ENCODE measurements at regions not wholly inside any gene's neighbourhood (a gene's known extent, or its start where the extent isn't known, plus 50 kb on each side); places are given as distances from the start of the nearest gene placed in this dataset.
A peak's percentile ranks its signal among the peaks of the same experiment; 100 is the strongest.

GRCh38 chr4:147096667-147097604 is 151.3 kb upstream of the TTC29 start:
- in situ Hi-C loops (cut with MboI; ENCODE audit: low pct_ligation_motif_present in 1 of 4, low pct_unique_long_range_greater_than_20kb in 1 of 4, low sequenced_read_pairs in 3 of 4), result loop anchor here in 3 of 4 donors (5.0 to 25.0 kb wide), 3 partner anchors 72 to 760 kb away; no protein-coding TSS in a partner anchor
- intact Hi-C loops (cut with DNase I; ENCODE audit: low total_unique reads), result no loop called here
- no peaks in the 10 kb centered on the region for H3K9me3 ChIP-seq
- TF ChIP-seq CTCF (IDR thresholded peaks at IDR 0.05), result peak; percentile 57 to 74 (median 67)
- no peak for TF ChIP-seq EP300 (IDR thresholded peaks at IDR 0.05; ENCODE audit: low read depth)
- TF ChIP-seq POLR2A (IDR thresholded peaks at IDR 0.05), result no peak
- H3K27me3 ChIP-seq, result peaks cover 5% of the 10 kb centered on the region
- DNase-seq, result no peak
- H3K4me3 ChIP-seq, result no peak overlapping the region
- WGBS, 2 donors (ENCODE audit: low coverage in 1 of 2), result 26% methylated on average over 6 of the region's 6 CpGs
- H3K27ac ChIP-seq, result no peak overlapping the region
- H3K36me3 ChIP-seq, result no peaks in the 10 kb centered on the region
- no peaks in the 10 kb centered on the region for H3K4me1 ChIP-seq

GRCh38 chr4:147101678-147102077 is 156.0 kb upstream of the TTC29 start:
- intact Hi-C loops (cut with DNase I; ENCODE audit: low total_unique reads), result loop anchor here (1.0 kb wide), 1 partner anchor 29 kb away; no protein-coding TSS in a partner anchor
- Histone ChIP-seq H3K27ac (no peak overlapping the region), H3K36me3 (no peaks in the 10 kb centered on the region), H3K4me3 (no peak overlapping the region), H3K27me3 (no peaks in the 10 kb centered on the region), H3K9me3 (no peaks in the 10 kb centered on the region), H3K4me1 (peaks cover 0 to 5% (median 0%) of the 10 kb centered on the region in 4 donors)
- WGBS, 2 donors (ENCODE audit: low coverage in 1 of 2), result 86% methylated on average over 2 of the region's 2 CpGs; no CpG with 5 or more reads in 1 of the 2 donors
- TF ChIP-seq POLR2AphosphoS5 (IDR thresholded peaks at IDR 0.05) (no peak), CTCF (IDR thresholded peaks at IDR 0.05) (no peak), EP300 (IDR thresholded peaks at IDR 0.05; ENCODE audit: low read depth) (no peak), POLR2A (IDR thresholded peaks at IDR 0.05) (no peak)
- in situ Hi-C loops (cut with MboI; ENCODE audit: low pct_ligation_motif_present in 1 of 4, low pct_unique_long_range_greater_than_20kb in 1 of 4, low sequenced_read_pairs in 3 of 4), result no loop called here
- no peak for DNase-seq

GRCh38 chr4:147102596-147102995 is 156.9 kb upstream of the TTC29 start:
- no peak overlapping the region for H3K4me3 ChIP-seq
- 88 to 89% methylated on average over 1 of the region's 1 CpG for WGBS, 2 donors (ENCODE audit: low coverage in 1 of 2)
- no peak for DNase-seq
- in situ Hi-C loops (cut with MboI; ENCODE audit: low pct_ligation_motif_present in 1 of 4, low pct_unique_long_range_greater_than_20kb in 1 of 4, low sequenced_read_pairs in 3 of 4) (no loop called here), intact Hi-C loops (cut with DNase I; ENCODE audit: low total_unique reads) (loop anchor here (1.0 kb wide), 1 partner anchor 28 kb away; no protein-coding TSS in a partner anchor)
- no peak for TF ChIP-seq POLR2AphosphoS5 (IDR thresholded peaks at IDR 0.05)
- TF ChIP-seq EP300 (IDR thresholded peaks at IDR 0.05; ENCODE audit: low read depth), result no peak
- TF ChIP-seq POLR2A (IDR thresholded peaks at IDR 0.05), result no peak
- no peak for TF ChIP-seq CTCF (IDR thresholded peaks at IDR 0.05)
- H3K27ac ChIP-seq, result no peak overlapping the region
- H3K27me3 ChIP-seq, result no peaks in the 10 kb centered on the region
- H3K4me1 ChIP-seq, result peaks cover 0 to 5% (median 0%) of the 10 kb centered on the region in 4 donors
- H3K9me3 ChIP-seq, result no peaks in the 10 kb centered on the region
- no peaks in the 10 kb centered on the region for H3K36me3 ChIP-seq

GRCh38 chr4:147103403-147103946 is 157.8 kb upstream of the TTC29 start:
- Histone ChIP-seq H3K9me3 (no peaks in the 10 kb centered on the region), H3K27ac (peak overlapping the region in 2 of 4 donors; percentile 24), H3K4me1 (peaks cover 0 to 5% (median 0%) of the 10 kb centered on the region in 4 donors), H3K36me3 (no peaks in the 10 kb centered on the region), H3K4me3 (no peak overlapping the region), H3K27me3 (no peaks in the 10 kb centered on the region)
- 28 to 49% methylated on average over 6 to 8 of the region's 8 CpGs for WGBS, 2 donors (ENCODE audit: low coverage in 1 of 2)
- in situ Hi-C loops (cut with MboI; ENCODE audit: low pct_ligation_motif_present in 1 of 4, low pct_unique_long_range_greater_than_20kb in 1 of 4, low sequenced_read_pairs in 3 of 4) (no loop called here), intact Hi-C loops (cut with DNase I; ENCODE audit: low total_unique reads) (no loop called here)
- DNase-seq, result no peak
- TF ChIP-seq POLR2A (IDR thresholded peaks at IDR 0.05), result no peak
- no peak for TF ChIP-seq POLR2AphosphoS5 (IDR thresholded peaks at IDR 0.05)
- no peak for TF ChIP-seq CTCF (IDR thresholded peaks at IDR 0.05)
- no peak for TF ChIP-seq EP300 (IDR thresholded peaks at IDR 0.05; ENCODE audit: low read depth)
